ENCODE measurements at regions not wholly inside any gene's neighbourhood (a gene's known extent, or its start where the extent isn't known, plus 50 kb on each side); places are given as distances from the start of the nearest gene placed in this dataset.
"Not testable (repeated sequence)": the region's sequence is repeated elsewhere in the genome, so short reads cannot be mapped to it uniquely, and the experiment has no call there.

GRCh38 chr3:177459401-177459800 is 262.1 kb upstream of the TBL1XR1 start:
- H3K9me3 Mint-ChIP-seq (ENCODE audit: unreplicated experiment), result no peaks in the 10 kb centered on the region
- no peaks in the 10 kb centered on the region for H3K27me3 Mint-ChIP-seq (ENCODE audit: unreplicated experiment)
- peaks cover 3% of the 10 kb centered on the region for H3K36me3 Mint-ChIP-seq (ENCODE audit: unreplicated experiment)
- H3K27ac Mint-ChIP-seq (ENCODE audit: unreplicated experiment), result no peak overlapping the region
- TF ChIP-seq, protein P1, sequence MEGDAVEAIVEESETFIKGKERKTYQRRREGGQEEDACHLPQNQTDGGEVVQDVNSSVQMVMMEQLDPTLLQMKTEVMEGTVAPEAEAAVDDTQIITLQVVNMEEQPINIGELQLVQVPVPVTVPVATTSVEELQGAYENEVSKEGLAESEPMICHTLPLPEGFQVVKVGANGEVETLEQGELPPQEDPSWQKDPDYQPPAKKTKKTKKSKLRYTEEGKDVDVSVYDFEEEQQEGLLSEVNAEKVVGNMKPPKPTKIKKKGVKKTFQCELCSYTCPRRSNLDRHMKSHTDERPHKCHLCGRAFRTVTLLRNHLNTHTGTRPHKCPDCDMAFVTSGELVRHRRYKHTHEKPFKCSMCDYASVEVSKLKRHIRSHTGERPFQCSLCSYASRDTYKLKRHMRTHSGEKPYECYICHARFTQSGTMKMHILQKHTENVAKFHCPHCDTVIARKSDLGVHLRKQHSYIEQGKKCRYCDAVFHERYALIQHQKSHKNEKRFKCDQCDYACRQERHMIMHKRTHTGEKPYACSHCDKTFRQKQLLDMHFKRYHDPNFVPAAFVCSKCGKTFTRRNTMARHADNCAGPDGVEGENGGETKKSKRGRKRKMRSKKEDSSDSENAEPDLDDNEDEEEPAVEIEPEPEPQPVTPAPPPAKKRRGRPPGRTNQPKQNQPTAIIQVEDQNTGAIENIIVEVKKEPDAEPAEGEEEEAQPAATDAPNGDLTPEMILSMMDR (IDR thresholded peaks at IDR 0.05), result no peak
- no peak for DNase-seq (ENCODE audit: extremely low spot score, unreplicated experiment)
- H3K4me3 Mint-ChIP-seq (ENCODE audit: unreplicated experiment), result no peak overlapping the region
- peaks cover 27% of the 10 kb centered on the region for H3K4me1 Mint-ChIP-seq (ENCODE audit: unreplicated experiment)

GRCh38 chr3:177460047-177460446 is 262.8 kb upstream of the TBL1XR1 start:
- peaks cover 4% of the 10 kb centered on the region for H3K36me3 Mint-ChIP-seq (ENCODE audit: unreplicated experiment)
- H3K9me3 Mint-ChIP-seq (ENCODE audit: unreplicated experiment), result peaks cover under 1% of the 10 kb centered on the region
- peaks cover 33% of the 10 kb centered on the region for H3K4me1 Mint-ChIP-seq (ENCODE audit: unreplicated experiment)
- H3K4me3 Mint-ChIP-seq (ENCODE audit: unreplicated experiment), result no peak overlapping the region
- no peak overlapping the region for H3K27ac Mint-ChIP-seq (ENCODE audit: unreplicated experiment)
- H3K27me3 Mint-ChIP-seq (ENCODE audit: unreplicated experiment), result no peaks in the 10 kb centered on the region
- TF ChIP-seq, protein P1 (IDR thresholded peaks at IDR 0.05), result no peak
- no peak for DNase-seq (ENCODE audit: extremely low spot score, unreplicated experiment)

GRCh38 chr3:177461765-177462164 is 264.5 kb upstream of the TBL1XR1 start:
- peak overlapping the region; percentile 11 for H3K27ac Mint-ChIP-seq (ENCODE audit: unreplicated experiment)
- TF ChIP-seq, protein P1 (IDR thresholded peaks at IDR 0.05), result no peak
- peaks cover 5% of the 10 kb centered on the region for H3K36me3 Mint-ChIP-seq (ENCODE audit: unreplicated experiment)
- no peaks in the 10 kb centered on the region for H3K27me3 Mint-ChIP-seq (ENCODE audit: unreplicated experiment)
- DNase-seq (ENCODE audit: extremely low spot score, unreplicated experiment), result no peak
- H3K4me3 Mint-ChIP-seq (ENCODE audit: unreplicated experiment), result no peak overlapping the region
- peaks cover 4% of the 10 kb centered on the region for H3K9me3 Mint-ChIP-seq (ENCODE audit: unreplicated experiment)
- H3K4me1 Mint-ChIP-seq (ENCODE audit: unreplicated experiment), result peaks cover 43% of the 10 kb centered on the region

GRCh38 chr3:177463341-177463740 is 266.1 kb upstream of the TBL1XR1 start:
- not testable (repeated sequence) for H3K4me3 Mint-ChIP-seq (ENCODE audit: unreplicated experiment); H3K9me3 Mint-ChIP-seq (ENCODE audit: unreplicated experiment); DNase-seq (ENCODE audit: extremely low spot score, unreplicated experiment); H3K36me3 Mint-ChIP-seq (ENCODE audit: unreplicated experiment); H3K27me3 Mint-ChIP-seq (ENCODE audit: unreplicated experiment)
- Mint-ChIP-seq H3K4me1 (ENCODE audit: unreplicated experiment) (peaks cover 54% of the 10 kb centered on the region), H3K27ac (ENCODE audit: unreplicated experiment) (peak overlapping the region; percentile 87)

DNA sequence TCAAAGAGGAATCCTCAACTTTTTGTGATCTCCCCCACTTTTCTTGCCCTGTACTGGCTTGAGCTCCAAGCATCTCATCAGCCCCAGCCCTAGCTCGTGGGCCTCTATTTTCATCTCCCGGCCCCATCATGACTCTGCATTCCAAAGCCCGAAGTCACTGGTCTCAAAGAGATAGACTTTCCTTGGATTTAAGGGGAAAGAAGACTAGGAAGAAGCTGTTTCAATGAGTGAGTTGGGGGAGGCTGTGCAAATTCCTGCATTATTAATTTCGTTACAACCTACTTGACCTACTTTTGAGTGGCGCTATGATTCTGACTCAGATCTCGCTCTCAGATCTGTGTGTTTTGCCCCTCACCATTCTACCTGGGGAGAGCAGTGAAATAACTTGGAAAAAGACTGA is 266.6 kb upstream of the TBL1XR1 start:
- TF ChIP-seq, protein P1 (IDR thresholded peaks at IDR 0.05), result no peak
- no peak overlapping the region for H3K4me3 Mint-ChIP-seq (ENCODE audit: unreplicated experiment)
- H3K4me1 Mint-ChIP-seq (ENCODE audit: unreplicated experiment), result peaks cover 58% of the 10 kb centered on the region
- peak overlapping the region; percentile 87 for H3K27ac Mint-ChIP-seq (ENCODE audit: unreplicated experiment)
- H3K36me3 Mint-ChIP-seq (ENCODE audit: unreplicated experiment), result peaks cover 5% of the 10 kb centered on the region
- H3K9me3 Mint-ChIP-seq (ENCODE audit: unreplicated experiment), result peaks cover 4% of the 10 kb centered on the region
- no peaks in the 10 kb centered on the region for H3K27me3 Mint-ChIP-seq (ENCODE audit: unreplicated experiment)
- DNase-seq (ENCODE audit: extremely low spot score, unreplicated experiment), result no peak
